GM18517 (cell line): ENCODE measurements at regions not wholly inside any gene's neighbourhood (a gene's known extent, or its start where the extent isn't known, plus 50 kb on each side); places are given as distances from the start of the nearest gene placed in this dataset.
"Not testable (repeated sequence)": the region's sequence is repeated elsewhere in the genome, so short reads cannot be mapped to it uniquely, and the experiment has no call there.

Source experiments
- ATAC-seq: cut with Tn5 transposase; IDR thresholded peaks from one replicate; pipeline ENCODE4 v1.9.1; 2021; ENCODE audit warnings: mild to moderate bottlenecking, moderate library complexity; ENCODE audit not compliant: unreplicated experiment

GRCh38 chr15:44817797-44818196 is 81.5 kb downstream of the TRIM69 start:
- not testable (repeated sequence) for ATAC-seq

GRCh38 chr15:44819331-44819987 is 83.1 kb downstream of the TRIM69 start:
- ATAC-seq = not testable (repeated sequence)

GRCh38 chr15:44820535-44820934 is 84.2 kb downstream of the TRIM69 start:
- not testable (repeated sequence) for ATAC-seq

- not testable (repeated sequence) for ATAC-seq
Measured at GRCh38 chr15:44820967-44821366, 84.6 kb downstream of the TRIM69 start.

GRCh38 chr15:44824277-44825145 is 88.2 kb downstream of the TRIM69 start:
- not testable (repeated sequence) for ATAC-seq

GRCh38 chr15:44826583-44826982 is 90.3 kb downstream of the TRIM69 start:
- not testable (repeated sequence) for ATAC-seq

GRCh38 chr15:44828229-44828914 is 92.0 kb downstream of the TRIM69 start:
- ATAC-seq = not testable (repeated sequence)

- ATAC-seq = not testable (repeated sequence)
Measured at GRCh38 chr15:44829150-44829549, 92.8 kb downstream of the TRIM69 start.

GRCh38 chr15:44830692-44831408 is 94.5 kb downstream of the TRIM69 start:
- ATAC-seq = not testable (repeated sequence)

- ATAC-seq = not testable (repeated sequence)
Measured at GRCh38 chr15:44831409-44831741, 95.0 kb downstream of the TRIM69 start.

- not testable (repeated sequence) for ATAC-seq
Measured at GRCh38 chr15:44832133-44832532, 95.8 kb downstream of the TRIM69 start.

GRCh38 chr15:44833081-44833480 is 96.8 kb downstream of the TRIM69 start:
- ATAC-seq = not testable (repeated sequence)

- ATAC-seq = not testable (repeated sequence)
Measured at GRCh38 chr15:44833761-44834160, 97.4 kb downstream of the TRIM69 start.

GRCh38 chr15:44835082-44835481 is 98.8 kb downstream of the TRIM69 start:
- ATAC-seq = not testable (repeated sequence)

GRCh38 chr15:44836094-44836493 is 99.8 kb downstream of the TRIM69 start:
- no peak for ATAC-seq

- not testable (repeated sequence) for ATAC-seq
Measured at GRCh38 chr15:44838929-44839328, 102.6 kb downstream of the TRIM69 start.

GRCh38 chr15:44841762-44842161 is 105.4 kb downstream of the TRIM69 start:
- not testable (repeated sequence) for ATAC-seq

GRCh38 chr15:44842883-44843282 is 106.6 kb downstream of the TRIM69 start:
- ATAC-seq = not testable (repeated sequence)

GRCh38 chr15:44844936-44845335 is 108.6 kb downstream of the TRIM69 start:
- not testable (repeated sequence) for ATAC-seq

- ATAC-seq = not testable (repeated sequence)
Measured at GRCh38 chr15:44846156-44846555, 109.8 kb downstream of the TRIM69 start.

GRCh38 chr15:44847555-44847954 is 108.9 kb upstream of the TERB2 start:
- not testable (repeated sequence) for ATAC-seq
